Hematopoietic multipotent progenitor cell treated with erythropoietin and hydrocortisone succinate and interleukin-3 and kit ligand, for 6 days (in vitro differentiated cells): ENCODE measurements at regions not wholly inside any gene's neighbourhood (a gene's known extent, or its start where the extent isn't known, plus 50 kb on each side); places are given as distances from the start of the nearest gene placed in this dataset.
"Not testable (repeated sequence)": the region's sequence is repeated elsewhere in the genome, so short reads cannot be mapped to it uniquely, and the experiment has no call there.

ENCODE experiments used
- DNase-seq: peaks from one replicate; pipeline ENCODE4 v3.0.0-alpha.2; 2015

DNA sequence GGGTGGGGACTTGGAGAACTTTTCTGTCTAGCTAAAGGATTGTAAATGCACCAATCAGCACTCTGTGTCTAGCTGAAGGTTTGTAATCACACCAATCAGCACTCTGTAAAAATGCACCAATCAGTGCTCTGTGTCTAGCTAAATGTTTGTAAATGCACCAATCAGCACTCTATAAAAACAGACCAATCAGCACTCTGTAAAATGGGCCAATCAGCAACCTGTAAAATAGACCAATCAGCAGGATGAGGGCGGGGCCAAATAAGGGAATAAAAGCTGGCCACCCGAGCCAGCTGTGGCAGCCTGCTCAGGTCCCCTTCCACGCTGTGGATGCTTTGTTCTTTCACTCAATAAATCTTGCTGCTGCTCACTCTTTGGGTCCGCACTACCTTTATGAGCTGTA lies 69.5 kb upstream of the SLC25A36 start:
- not testable (repeated sequence) for DNase-seq

DNA sequence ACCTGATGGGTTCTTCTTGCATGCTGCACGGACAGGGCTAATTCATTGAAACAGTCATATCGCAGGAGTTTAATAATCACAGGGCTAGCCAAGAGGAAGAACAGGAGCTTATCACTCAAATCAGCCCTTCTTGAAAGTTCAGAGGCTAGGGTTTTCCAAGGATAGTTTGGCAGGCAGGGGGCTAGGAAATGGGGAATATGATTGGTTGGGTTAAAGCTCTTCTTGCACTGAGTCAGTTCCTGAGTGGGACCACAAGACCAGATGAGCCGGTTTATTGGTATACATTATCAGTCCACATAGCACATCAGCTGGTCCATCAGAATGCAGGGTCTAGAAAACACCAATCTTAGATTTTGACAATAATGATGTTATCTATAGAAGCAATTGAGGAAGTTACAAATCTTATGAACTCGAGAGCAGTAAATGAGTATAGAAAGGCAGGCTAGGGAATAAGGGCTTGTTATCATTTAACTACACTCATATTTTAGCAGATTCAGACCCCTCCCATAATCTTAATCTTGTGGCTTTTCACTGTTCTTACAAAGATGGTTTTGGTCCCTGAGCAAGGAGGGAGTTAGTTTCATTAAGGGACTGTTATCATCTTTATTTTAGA lies 58.1 kb upstream of the SLC25A36 start:
- DNase-seq, result peak; percentile 28

DNA sequence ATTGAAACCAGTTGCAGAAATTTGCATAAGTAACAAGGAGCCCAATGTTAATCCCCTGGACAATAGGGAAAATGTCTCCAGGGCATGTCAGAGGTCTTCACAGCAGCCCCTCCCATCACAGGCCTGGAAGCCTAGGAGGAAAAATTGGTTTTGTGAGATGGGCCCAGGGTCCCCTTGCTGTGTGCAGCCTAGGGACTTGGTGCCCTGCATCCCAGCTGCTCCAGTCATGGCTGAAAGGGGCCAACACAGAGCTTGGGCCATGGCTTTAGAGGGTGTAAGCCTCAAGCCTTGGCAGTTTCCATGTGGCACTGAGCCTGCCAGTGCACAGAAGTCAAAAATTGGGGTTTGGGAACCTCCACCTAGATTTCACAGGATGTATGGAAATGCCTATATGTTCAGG lies 55.9 kb upstream of the SLC25A36 start:
- DNase-seq, result not testable (repeated sequence)
